Stimulated activated CD4-positive, alpha-beta T cell treated with anti-CD3 and anti-CD28 coated beads, Interleukin-1b, Interleukin-23, amount 100 ng/mL, for 48 hours (primary cell): ENCODE measurements at regions not wholly inside any gene's neighbourhood (a gene's known extent, or its start where the extent isn't known, plus 50 kb on each side); places are given as distances from the start of the nearest gene placed in this dataset.

Experiments used
- DNase-seq: peaks from one replicate; pipeline ENCODE4 v3.0.0-alpha.2; 2020

DNA sequence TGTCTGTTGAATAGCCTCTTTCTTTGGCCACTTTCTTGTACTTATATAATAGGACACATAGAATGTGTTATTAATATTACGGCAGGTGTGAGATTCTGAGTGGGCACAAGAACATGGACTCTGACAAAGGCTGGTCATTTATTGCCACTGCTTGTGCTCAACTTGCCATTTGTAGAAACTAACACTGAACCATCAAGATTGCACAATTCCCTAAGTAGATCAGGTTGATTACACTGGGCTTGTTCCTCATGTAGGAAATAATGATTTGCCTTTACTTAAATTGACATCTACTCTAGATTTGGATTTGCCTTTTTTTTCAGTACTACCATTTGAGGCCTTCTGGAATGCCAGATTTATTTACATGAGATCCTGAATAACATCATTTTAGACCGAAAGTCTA is 342.7 kb upstream of the CWC22 start:
- DNase-seq: no peak

DNA sequence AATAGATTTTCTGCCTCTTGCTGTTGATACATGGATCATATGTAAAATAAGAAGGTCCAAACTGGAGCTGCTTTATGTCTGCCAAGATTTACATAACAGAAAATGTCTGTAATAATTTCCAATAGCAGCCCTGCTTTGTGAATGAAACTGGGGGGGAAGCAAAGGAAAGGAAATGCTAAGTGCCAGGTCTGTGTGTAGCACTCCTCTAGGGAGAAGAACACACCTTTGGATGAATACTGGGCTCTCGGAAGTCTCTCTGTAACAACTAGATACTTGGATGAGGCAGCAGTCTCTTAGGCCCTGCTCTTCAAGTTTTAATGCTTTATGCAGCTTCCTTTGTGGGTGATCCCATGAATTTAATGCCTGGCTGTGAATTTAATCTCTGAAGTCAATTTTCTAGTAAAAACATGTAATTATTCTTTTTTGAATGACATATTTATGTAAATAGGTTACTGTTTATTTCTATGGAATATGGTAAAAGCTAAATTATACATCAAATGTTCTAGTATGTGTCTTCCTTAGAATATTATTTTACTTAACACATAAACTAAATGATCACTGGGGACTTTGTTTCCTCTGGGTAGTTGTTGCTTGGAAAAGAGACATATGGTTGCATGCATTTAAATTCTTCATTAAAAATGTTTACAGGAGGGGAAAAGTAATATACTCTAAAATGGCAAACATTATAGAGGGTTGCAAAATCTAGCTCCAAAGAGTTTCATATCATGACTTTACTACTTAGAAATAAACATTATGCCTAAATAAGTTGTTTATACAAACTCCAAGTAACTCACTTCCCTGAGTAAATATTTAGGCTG is 336.6 kb upstream of the CWC22 start:
- DNase-seq: no peak

DNA sequence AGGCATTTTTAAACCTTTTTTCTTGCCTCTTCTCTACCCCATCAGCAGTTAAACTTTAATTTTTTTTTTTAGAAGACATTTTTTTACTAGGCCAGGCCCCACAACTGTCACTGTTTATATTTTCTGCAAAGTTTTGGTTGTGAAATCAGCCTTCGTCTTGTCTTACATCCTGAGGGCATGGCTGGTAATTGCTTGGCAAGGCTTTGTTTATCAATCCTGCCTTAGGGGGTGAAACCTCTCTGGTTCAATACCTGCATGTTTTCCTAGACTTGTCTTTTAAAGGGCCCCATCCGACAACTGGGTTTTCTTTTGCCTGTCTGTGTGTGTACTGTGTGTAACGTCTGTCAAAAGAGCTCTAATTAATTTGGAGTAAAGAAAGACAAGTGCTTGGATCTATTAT is 330.0 kb upstream of the CWC22 start:
- no peak for DNase-seq

DNA sequence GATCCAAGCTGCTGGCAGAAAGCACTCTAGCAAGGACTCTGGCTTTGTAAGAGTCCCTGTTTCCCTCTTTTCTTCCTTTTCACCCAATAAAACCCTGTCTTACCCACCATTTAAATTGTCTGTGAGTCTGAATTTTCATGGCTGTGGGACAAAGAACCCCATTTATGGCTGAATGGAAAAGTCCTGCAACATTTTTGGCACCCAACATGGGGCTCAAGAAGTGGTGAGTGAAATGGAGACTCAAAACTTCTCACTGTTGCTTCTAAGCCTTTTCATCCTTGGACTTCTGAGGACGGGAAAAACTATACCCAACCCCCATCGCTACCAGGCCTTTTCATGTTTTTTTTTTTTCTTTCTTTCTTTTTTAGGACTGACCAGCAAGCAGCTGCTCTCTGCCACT is 329.5 kb upstream of the CWC22 start:
- DNase-seq: no peak

DNA sequence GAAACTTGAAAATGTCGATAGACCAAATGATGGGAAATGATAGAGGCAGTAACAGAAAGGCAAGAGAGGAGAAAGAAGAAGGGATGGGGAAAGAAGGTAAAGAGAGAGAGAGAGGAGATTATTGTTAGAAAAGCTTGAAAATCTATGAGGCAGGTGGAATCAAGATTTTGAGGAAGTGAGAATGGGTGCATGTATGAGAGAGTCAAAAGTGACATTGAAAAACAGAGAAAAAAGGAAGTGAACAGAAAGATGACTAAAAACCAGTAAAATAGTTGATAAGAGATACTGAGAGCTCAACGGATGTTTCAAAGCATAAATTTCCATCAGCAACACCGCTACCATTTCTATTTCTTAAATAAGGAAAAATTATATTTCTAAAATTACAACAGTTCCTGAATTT is 327.4 kb upstream of the CWC22 start:
- no peak for DNase-seq

DNA sequence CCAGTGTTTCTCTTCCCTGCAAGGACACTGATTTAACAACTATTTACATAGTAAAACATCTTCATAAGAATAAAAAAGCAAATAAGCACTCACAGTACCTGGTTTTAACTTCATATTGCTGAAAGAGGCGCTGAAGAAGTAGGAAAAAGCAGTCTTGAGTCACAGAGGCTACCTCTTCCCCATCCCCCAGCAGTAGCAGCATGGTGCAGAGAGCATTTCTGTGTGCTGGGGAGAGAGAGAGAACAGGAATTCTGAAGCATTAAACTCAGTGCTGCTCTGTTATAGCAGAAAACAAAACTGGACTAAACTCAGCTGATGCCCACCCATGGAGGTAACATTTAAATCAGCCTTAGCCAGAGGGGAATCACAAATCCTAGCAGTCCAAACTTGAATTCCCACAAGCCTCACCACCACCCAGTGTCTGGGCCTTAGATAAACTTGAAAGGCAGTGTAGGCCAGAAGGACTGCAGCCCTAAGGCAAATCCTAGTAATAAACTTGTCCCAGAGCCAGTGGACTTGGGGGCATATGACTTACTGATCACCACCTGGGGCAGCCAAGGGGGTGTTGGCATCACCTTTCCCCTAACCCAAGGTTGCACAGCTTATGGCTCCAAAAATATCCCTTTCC is 321.8 kb upstream of the CWC22 start:
- no peak for DNase-seq

DNA sequence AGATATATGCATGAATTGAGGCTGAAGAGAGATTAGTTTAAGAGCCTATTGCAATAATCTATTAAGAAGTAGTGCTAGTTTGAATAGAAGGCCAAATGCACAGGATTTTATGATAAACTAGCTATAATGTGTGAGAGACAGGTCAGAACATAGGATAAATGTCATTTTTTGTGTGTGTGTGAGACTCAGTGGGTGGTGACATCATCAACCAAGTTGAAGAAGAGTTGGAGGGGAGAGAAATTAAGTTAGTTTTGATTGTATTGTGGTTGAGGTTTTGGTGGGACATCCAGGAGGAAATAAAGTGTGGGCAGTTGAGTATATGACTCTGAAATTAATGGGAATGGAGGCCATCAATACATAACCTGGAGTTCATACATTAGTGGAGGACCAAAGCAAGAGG is 320.1 kb upstream of the CWC22 start:
- DNase-seq: no peak

DNA sequence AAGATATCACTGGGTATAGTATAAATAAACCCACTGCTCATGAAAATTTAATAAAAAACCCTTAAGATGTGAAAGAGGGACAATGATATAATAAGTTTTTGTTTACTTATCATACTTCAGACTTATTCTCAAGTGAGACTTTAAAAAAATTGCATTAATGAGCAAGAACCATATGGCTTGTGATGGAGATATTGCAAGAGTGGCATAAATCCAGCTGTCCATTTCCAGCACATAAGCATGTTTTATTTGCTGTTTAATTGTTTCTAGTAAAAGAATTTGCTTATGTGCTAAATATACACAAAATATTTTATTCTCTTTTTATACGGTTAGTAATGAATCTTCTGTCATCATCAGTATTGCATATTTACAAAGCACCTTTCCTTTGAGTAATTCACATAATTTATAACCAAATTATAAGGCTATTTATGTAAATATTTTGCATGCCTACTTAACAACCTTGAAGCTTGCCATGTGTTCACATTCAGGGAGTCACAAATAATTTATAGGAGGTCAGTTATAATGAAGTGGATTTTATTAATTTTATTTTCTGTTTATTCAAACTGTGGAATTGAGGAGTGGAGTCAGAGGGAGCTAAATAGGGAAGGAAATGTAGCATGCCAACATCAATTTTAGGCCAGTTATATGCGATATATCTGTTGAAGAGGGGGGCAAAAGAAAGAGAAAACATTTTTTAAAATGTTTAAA is 318.5 kb upstream of the CWC22 start:
- no peak for DNase-seq

DNA sequence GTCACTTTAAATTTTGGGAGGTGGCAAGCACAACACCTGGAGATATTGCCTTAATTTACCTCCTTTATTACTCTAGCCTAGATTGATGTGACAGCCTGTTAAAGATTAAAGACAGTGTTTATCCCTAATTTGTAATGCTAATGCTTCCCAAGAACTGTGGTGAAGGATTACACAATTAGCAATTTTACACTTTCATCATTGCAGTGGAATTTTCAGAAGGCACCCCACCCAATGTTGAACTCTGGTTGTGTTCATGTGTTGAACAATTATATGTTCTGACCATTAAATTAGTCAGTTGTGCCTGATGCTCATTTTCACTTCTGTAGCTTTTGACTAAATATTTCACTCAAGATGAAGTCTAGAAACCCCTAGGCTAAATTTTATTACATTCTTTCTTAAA is 317.1 kb upstream of the CWC22 start:
- DNase-seq: no peak

DNA sequence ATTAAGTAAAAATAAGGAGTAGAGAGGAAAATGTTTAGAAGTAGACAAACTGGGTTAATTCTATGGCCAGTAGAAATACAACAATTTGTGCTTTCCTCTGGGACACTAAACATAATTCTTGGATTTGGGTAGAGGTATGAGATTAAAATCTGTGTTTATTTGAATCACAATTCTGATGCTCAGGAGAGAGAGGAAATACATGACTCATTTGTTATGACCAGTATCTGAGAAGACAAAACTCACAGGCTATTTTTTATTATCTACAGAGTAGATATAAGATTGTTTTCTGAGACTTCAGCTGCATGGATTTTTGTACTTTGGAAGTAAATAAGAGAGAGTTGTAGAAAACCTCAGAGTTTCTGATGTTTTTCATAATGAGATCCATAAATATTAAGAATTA is 315.7 kb upstream of the CWC22 start:
- no peak for DNase-seq

DNA sequence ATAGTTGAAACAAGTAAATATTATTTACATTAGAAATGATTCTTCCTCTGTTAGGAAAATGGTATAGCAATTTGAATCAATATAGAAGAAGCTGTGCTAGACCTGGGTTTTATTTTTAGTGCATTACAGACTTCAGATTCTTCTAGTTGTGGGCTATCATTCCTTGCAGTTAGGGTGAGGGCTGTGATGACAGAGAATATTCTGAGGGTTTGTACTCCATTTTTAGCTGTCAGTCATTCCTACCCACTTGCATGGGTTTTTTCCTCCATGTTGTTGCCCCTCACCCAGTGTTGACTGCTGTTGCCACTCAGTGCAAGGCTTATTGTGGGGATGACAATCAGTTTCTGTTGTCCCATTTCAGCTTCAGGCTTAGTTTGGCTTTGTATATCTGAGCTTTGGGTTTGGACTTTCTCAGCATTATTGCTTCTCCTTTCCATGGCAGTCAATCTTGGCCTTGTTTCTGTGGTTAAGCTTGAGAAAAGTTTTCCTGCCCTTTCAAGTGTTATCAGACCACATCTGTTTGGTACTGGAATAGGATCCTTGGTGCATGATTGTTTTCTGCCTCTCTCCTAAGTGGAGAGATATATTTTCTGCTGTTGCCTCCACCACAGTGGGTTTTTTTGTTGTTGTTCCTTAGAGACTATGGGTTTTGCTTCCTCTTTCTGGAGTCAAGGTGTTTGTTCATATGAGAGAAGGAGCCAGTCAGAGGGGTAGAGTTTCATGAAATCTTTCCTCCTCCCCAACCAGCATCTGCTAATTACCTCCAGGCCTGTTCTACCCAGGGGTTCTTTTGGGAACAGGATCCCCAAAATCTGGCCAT is 312.7 kb upstream of the CWC22 start:
- no peak for DNase-seq

DNA sequence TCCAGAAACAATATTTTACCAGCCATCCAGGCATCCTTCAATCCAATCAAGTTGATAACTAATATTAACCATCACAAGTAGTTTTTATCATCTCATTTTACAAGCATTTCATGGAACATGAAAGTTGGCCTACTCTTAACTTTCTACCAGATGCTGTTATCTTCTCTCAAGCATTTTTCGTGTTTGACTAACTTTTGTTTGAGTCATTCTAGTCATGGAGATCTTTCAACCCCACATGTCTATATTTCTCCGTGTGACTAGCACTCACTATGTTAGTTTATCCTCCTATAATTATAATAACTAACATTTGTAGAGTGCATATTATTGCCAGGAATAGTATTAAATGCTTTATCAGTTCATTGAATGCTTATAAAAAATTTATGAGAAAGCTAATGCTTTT is 307.0 kb upstream of the CWC22 start:
- no peak for DNase-seq

DNA sequence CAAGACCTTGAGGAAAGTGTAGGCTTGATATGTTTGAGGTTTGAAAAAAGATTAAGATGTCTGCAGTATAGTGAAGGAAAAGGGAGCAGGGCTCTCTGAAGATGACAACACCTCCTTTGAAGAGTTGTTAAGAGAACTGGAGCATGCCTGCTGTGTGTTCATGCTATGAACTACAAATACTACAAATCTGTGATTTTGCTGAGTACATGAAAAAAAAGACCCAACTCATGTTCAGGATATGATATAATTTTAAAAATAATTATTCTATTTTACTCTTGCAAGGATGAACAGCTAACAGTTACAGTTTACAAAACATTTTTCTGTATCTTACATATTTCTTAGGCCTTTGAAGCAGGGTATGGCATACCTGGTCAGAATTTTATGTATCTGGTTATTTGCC is 305.4 kb upstream of the CWC22 start:
- no peak for DNase-seq

DNA sequence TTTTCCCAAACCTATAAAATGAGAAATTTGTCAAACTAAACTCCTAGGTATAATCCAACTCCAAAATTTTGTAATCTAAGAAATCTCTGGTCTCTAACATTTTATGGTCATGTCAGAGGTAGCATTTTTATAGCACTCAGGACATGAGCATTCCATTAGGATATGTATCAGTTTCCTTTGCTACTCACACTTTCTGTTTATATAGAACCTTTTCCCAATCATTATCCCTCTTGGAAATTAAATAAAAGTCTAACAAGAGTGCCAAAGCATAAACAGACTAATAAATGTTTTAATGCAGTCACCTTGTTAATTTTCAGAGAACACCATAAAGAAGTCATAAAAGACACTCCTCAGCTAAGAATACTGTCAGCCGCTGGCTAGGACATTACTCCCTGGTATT is 300.0 kb upstream of the CWC22 start:
- no peak for DNase-seq

DNA sequence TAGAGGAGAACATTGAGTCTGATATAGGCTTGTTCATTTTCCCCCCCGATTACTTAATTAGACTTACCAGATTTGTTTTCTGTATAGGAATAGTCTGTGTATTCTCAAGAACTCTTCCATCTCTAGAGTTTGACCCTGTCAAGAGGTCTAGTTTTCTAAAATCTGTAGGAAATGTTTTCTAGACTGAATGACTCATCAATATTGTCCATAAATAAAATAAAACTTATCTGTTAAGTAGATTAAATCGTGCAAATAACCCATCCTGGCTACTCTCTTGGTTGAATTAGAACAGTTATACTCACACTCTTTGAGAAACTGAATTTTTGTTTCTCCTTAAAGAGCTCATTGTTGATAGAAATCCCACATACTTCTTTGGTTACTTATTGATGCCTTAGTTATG is 299.2 kb upstream of the CWC22 start:
- no peak for DNase-seq

DNA sequence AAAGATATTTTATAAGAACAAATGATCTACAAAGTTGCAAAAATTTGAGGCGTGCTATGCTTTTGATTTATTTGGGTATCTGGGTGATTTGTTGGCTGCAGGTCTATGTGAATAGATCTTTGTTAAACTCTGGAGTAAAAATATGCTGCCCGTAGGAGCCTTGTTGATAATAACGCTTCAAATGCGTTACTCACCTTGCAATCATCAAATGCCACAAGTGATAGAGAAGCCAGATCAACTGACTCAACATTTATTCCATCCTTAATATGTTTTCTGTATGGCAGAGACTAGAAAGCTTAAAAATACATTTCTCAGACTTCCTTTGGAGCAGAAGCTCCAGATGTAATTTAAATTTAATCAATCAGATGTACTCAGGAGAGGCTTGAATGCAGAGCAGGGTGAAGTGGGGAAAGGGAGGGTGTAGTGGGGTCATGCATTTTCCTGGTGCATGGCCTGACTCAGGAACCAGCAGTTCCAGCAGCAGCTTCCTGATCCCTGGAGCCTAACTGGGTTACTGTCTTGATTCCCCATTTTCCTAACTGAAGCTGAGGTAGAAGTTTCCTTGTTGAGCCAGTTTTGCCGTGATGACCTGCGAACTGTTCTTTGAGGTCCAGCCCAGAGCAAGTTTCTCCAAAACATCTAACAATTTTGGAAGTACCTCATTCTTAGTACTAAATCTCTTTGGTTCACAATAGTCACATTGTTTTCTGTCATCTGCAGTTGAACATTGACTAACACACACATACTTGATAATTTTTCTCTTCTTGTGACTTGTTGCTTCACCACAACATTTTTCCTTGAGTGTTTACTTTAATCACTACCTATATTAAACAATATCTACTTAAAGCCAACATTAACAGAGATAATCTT is 284.7 kb upstream of the CWC22 start:
- no peak for DNase-seq

DNA sequence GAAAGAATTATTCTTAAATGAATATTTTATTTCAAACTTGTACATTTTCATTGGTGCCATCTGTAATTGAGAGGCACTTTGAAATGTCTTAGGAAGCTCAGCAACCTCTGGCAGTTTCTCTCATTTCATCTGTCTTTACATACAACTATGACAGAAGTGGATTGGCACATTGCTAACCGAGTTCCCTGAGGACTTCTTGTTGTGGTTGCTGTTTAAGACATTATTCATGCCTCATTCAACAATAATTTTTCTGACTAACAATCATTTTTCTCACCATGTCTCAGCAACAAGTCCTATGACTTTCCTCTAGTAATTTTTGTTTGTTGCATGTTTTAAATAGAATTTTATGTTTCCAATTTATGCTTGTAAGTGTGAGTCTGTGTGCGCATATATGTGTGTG is 284.0 kb upstream of the CWC22 start:
- no peak for DNase-seq

DNA sequence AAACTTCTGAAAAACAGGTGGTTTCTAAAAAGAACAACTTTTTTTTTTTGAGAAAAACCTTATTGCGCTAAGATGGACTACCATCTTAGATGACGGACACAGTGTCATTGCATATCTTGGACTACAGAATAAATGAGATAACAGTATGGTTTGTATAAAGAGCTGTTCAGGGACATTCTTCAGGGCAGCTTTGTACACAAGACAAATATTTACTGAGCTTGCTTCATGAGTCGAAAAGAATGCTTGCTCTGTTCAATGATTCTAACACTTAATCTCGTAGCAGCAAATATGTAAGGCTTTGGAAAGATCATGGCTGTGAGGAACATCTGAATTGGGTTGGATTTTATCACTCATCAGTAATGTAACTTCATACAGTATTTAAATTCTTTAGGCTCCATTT is 282.5 kb upstream of the CWC22 start:
- no peak for DNase-seq

DNA sequence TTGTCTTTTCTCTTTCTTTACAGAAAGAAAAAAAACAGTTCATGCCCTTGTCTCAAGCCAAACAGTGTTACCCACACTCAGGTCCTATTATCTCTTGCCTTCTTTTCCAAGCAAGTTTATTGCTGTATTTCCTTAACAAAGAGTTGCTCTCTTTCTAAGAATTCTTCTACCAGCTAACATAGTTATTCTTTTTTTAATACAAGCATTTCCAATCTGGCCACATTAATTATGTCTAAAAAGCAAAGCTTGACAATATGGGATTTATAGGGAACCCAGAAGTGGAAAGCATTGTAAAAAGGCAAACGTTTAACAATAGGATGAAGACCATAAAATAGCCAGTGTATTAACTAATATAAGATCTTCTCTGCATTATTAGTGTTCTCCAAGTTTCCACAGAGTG is 272.5 kb upstream of the CWC22 start:
- no peak for DNase-seq

DNA sequence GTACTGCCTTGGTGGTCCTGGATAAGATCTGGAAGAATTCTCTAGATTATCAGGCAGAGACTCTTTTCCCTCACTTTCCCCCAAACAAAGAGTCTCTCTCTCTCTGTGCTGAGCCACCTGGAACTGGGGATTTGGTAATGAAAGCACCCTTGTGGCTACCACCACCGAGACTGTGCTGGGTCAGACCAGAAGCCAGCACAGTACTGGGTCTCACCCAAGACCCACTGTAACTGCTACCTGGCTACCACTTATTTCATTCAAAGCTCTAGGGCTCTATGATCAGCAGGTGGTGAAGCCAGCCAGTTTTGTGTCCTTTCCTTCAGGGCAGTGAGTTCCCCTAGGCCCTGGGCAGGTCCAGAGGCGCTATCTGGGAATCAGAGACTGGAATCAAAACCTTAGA is 269.6 kb upstream of the CWC22 start:
- no peak for DNase-seq

DNA sequence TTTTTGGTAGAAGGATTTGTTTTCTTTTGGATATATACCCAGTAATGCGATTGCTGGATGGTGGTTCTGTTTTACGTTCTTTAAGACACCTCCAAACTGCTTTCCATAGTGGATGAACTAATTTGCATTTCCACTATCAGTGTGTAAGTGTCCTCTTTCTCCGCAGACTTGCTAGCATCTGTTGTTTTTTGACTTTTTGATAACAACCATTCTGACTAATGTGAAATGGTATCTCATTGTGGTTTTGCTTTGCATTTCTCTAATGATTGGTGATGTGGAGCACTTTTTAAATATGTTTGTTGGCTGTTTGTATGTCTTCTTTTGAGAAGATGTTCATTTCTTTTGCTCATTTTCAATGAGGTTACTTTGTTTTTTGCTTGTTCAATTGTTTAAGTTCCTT is 260.9 kb upstream of the CWC22 start:
- DNase-seq: no peak

DNA sequence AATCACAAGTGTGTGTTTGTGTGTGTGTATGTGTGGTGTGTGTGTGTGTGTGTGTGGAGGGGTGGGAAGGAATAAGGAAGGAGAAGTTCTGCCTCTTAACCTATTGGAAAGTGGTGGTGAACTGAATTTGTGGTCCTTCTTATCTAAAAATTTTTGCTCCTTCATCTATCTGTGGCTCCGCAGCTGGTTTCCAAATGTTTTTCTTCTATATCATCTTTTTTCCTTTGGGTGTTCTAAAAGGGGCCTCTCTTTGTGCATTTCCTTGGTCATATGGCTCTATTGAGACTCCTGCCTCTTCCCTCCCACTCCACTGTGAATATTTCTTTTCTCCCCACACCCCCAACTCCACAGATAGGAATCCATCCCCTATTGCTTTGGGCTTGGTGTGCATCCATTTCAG is 254.9 kb upstream of the CWC22 start:
- no peak for DNase-seq
